ENCODE measurements at regions not wholly inside any gene's neighbourhood (a gene's known extent, or its start where the extent isn't known, plus 50 kb on each side); places are given as distances from the start of the nearest gene placed in this dataset.

DNA sequence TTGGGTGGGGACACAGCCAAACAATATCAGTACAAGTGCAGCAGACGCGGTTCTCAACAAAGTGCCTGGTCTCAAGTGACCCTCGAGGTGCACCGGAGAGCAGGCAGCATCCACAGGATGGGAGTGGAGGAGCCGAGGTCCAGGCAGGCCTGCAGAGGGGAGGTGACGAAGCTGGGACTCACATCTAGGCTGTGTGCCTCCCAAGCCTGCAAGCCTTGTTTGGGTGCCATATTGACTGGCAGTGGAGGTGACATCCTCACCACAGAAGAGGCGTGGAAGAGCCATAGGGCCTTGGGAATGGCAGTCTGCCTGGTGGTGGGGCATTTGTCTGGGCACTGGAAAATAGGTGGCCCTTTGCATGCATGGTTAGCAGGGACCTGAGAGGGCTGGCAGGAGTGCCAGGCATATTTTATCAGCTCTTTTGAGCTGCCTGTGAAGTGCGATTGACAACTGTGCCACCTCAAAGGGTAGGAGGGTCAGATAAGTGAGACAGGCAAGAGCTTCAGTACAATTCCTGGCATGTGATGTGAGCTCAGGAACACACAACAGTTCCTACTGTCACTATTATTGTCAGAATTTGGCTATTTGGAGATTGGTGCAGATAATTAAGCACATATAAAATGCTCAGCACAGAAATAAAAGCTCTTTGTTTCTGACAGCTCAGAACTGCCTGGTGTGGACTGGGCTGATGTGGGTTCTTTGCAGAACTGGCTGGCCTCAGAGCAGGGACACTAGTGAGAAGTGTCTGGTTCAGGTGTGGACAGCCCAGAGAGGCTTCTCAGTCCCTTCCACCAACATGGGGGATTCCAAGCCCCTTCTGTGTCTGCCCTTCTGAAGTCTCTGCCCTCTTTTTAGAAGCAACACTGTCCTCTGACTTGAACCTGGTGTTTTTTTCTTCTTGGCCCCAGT, 347.6 kb upstream of the AJAP1 start:
- DNase-seq: no peak
- TF ChIP-seq POLR2A (IDR thresholded peaks at IDR 0.05; ENCODE audit: low read length) (no peak), GATA1 (IDR thresholded peaks at IDR 0.05; ENCODE audit: low read depth, low read length) (no peak)

DNA sequence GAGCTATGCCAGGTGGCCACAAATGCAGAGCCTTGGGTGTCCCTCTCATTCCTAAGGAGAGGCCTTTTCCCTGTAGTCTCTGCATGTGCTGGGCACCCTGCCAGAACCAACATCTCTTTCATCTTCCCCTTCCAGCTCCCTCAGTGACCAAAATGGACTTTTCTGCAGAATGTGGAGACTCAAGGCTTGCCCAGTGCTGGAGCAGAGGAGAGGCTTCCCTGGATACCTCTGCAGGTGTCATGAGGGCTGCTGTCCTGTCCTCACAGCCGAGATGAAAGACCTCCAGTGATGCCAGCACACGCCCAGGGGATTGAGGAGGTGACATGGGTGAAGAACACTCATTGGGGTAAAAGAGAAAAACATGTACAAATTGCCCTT, 347.0 kb upstream of the AJAP1 start:
- no peak for DNase-seq
- TF ChIP-seq GATA1 (IDR thresholded peaks at IDR 0.05; ENCODE audit: low read depth, low read length): no peak
- TF ChIP-seq POLR2A (IDR thresholded peaks at IDR 0.05; ENCODE audit: low read length): no peak

DNA sequence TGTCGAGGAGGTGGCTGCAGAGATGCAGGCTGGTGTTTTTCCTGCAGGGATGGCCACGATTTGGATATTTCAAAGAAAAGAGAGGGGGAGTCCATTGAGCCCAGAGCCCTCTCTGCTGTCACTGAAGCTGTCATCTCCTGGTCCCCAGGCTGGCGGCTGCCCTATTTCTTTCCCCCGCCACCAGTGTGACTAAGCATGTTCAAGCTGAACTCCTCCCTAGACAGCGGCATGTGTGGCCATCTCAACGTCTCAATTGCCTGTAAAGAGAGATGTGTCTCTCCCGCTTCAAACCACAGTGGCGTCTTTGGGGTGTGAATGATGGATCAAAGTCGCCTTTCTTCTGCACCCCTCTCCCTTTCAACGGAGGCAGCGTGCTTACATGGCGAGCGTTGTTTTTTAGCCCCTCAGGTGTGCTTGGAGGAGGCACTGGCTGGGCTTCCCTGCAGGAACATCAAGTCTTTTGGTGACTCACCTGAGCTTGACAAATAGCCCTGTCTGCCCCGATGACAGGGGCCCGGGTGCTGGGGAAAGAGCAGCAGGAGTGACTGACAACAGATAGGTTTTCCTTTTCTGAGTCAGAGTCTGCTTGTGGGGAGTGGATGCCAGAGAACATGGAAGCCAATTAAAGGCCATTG, 346.4 kb upstream of the AJAP1 start:
- TF ChIP-seq GATA1 (IDR thresholded peaks at IDR 0.05; ENCODE audit: low read depth, low read length): no peak
- TF ChIP-seq POLR2A (IDR thresholded peaks at IDR 0.05; ENCODE audit: low read length): no peak
- no peak for DNase-seq

DNA sequence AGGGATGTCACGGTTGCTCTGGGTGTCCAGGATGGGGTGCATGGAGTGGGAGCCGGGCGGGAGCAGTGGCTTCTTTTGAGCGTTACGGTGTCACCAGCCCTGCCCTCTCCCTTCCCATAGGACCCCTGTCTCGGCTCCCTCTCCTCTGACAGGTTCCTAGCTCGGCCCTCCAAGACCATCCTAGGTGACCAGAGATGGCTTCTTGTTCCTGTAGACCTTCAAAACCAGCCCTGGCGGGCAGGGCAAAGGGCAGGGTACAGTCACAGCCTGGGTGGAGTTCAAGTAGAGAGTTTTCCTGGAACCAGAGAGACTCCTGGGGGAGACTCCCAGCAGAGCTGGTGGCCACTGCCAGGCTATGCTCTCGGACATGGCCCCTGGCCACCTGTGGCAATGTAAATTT, 345.6 kb upstream of the AJAP1 start:
- TF ChIP-seq GATA1 (IDR thresholded peaks at IDR 0.05; ENCODE audit: low read depth, low read length) (no peak), POLR2A (IDR thresholded peaks at IDR 0.05; ENCODE audit: low read length) (no peak)
- DNase-seq: no peak

DNA sequence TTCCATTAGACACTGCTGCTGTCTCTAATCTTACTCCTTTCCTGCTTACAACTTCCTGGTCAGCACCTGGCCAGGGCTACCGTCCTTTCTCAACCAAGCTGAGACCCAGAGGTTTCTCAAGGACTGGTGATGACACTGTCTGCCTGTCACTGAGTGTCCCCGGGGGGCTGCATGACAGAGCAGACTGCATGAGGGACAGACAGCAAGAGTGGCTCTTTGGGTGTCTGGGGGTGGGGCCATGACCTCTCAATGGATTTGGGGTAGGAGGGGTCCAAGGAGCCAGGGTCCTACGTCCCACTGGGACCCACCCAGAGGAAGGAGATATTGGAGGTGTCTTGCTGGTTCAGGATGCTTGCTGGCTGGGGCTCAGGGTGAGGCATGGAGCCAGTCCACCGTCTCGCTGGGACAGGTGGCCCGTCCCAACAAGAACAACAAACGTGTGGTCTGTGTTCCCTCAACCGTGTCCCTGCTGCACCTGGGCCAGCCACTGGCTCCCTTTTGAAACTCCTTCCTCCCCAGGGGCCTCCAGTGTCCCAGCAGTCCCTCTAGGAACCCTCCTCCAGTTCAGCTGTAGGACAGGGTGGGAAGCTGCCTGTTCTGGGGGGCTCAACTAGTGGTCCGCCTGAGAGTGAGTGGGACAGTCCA, 344.6 kb upstream of the AJAP1 start:
- DNase-seq: no peak

DNA sequence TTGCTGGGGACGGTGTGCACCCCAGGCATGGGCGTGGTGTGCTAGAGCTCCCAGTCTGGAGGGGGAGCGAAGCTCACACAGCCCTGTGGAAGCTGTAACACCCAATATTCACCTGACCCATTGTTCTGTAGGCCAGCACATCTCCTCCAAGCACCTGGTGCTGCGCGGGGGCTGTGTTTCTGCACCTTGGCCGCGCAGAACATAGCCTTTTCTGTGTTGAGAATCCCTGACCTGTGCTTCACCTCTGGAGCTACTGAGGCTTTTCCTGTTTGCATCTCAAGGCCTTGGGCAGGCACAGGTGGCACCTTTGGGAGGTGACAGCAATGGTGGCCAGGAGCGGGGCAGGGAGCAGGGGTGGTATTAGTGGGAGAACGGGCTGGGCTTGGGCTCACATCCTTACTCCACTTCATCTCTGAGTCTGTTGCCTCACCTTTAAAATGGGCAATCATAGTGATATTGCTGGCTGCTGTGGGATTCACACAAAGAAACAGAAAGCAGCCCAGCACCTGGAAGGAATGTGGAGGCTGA, 343.9 kb upstream of the AJAP1 start:
- TF ChIP-seq POLR2A (IDR thresholded peaks at IDR 0.05; ENCODE audit: low read length) (no peak), GATA1 (IDR thresholded peaks at IDR 0.05; ENCODE audit: low read depth, low read length) (no peak)
- no peak for DNase-seq

More for the DNA sequence above, 344.6 kb upstream of the AJAP1 start:
- TF ChIP-seq POLR2A (IDR thresholded peaks at IDR 0.05; ENCODE audit: low read length): no peak
- TF ChIP-seq GATA1 (IDR thresholded peaks at IDR 0.05; ENCODE audit: low read depth, low read length): no peak

DNA sequence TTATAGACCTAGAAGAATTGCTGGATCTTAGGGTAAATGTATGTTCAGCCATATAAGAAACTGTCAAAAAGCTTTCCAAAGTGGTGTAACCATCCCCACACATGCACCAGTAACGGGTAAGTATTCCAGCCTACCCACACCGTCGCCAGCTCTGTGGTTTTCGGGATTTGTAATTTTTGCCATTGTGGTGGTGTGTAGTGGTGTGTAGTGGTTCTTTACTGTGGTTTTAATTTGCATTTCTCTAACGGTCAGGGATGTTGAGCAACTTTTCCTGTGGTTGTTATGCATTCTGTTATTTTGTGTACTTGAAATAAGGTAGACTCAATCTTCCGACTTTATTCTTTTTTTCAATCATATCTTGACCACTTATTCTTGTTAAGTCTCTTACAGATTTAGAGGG, 342.4 kb upstream of the AJAP1 start:
- DNase-seq: no peak
- TF ChIP-seq POLR2A (IDR thresholded peaks at IDR 0.05; ENCODE audit: low read length): no peak
- no peak for TF ChIP-seq GATA1 (IDR thresholded peaks at IDR 0.05; ENCODE audit: low read depth, low read length)

DNA sequence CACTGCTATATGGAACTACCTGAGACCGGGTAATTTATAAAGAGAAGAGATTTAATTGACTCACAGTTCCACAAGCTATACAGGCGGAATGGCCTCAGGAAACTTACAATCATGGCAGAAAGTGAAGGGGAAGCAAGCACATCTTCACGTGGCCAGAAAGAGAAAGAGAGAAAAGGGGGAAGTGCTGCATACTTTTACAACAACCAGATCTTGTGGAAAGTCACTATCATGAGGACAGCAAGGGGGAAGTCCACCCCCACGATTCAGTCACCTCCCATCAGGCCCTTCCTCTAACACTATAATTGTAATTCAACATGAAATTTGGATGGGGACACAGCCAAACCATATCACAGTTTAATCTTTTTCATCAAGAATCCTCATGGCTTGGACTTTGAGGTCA, 339.2 kb upstream of the AJAP1 start:
- DNase-seq: no peak
- no peak for TF ChIP-seq POLR2A (IDR thresholded peaks at IDR 0.05; ENCODE audit: low read length)
- TF ChIP-seq GATA1 (IDR thresholded peaks at IDR 0.05; ENCODE audit: low read depth, low read length): no peak

DNA sequence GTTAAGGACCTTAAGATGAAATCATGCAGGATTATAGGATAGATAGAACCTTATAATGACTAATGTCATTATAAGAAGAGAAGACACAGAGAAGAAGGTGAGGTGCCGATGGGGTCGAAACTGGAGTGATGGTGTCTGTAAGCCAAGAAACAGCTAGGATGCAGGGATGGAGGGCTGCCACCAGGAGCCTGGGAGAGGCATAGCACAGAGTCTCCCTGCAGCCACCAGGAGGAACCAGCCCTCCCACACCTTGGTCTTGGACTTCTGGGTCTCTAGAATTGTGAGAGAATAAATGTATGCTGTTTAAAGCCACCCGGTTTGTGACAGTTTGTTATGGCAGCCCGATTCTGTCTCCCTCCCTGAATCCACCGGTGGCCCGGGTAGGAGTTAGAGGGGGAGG, 337.2 kb upstream of the AJAP1 start:
- no peak for DNase-seq

DNA sequence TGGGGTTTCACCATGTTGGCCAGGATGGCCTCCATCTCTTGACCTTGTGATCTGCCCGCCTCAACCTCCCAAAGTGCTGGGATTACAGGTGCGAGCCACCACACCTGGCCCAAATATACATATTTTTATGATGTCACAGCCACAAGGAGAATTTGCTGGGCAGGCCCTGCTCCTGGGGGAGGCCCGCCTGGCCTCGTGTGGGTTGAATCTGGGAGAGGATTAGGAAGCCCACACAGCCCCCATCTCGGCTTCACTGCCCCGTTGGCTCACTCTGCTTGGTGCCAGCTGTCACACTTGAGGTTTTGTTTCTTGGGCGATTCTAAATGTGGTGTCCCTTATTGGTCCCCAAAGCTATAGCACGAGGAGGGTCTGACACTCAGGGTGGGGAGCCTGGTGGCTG, 335.7 kb upstream of the AJAP1 start:
- no peak for DNase-seq
- no peak for TF ChIP-seq GATA1 (IDR thresholded peaks at IDR 0.05; ENCODE audit: low read depth, low read length)
- TF ChIP-seq POLR2A (IDR thresholded peaks at IDR 0.05; ENCODE audit: low read length): no peak

More for the DNA sequence above, 337.2 kb upstream of the AJAP1 start:
- TF ChIP-seq GATA1 (IDR thresholded peaks at IDR 0.05; ENCODE audit: low read depth, low read length) (no peak), POLR2A (IDR thresholded peaks at IDR 0.05; ENCODE audit: low read length) (no peak)

DNA sequence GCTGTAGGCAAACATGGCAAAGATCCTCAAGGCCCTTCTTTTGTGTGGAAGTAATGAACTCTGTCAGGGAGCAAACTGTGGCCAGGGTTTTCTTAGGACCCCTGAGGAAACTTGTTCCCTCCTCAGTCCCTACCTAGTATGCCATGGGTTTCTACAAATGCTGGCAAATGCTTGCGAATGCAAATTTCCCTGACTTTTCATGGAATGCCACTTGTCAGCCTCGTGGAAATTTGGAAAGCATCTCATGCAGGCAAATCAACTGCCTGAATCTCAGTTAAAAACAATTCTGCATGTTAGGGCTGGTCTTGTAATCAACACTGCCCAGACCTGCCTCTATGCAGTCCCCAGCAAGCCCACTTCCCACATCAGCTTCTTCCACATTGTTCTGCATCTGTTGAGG, 334.9 kb upstream of the AJAP1 start:
- no peak for TF ChIP-seq GATA1 (IDR thresholded peaks at IDR 0.05; ENCODE audit: low read depth, low read length)
- no peak for TF ChIP-seq POLR2A (IDR thresholded peaks at IDR 0.05; ENCODE audit: low read length)
- no peak for DNase-seq

DNA sequence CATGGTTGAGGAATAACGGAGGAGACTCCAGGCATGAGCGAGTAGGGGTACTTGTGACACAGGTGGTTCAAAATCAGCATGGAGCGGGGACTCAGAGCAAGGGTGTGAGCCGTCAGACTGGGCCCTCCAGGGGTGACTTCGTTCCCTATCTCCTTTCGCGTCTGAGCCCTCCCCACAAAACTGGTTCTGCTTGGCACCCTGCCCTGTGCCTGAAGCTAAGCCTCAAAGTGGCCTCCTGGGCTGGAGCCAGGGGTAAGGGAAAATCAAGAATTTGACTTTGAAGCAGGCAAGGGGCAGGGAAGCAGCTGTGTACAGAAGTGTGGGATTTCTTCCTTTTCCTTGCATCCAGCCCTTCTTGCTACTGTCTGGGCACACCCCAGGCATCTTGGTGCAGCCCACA, 331.5 kb upstream of the AJAP1 start:
- TF ChIP-seq POLR2A (IDR thresholded peaks at IDR 0.05; ENCODE audit: low read length) (no peak), GATA1 (IDR thresholded peaks at IDR 0.05; ENCODE audit: low read depth, low read length) (no peak)

DNA sequence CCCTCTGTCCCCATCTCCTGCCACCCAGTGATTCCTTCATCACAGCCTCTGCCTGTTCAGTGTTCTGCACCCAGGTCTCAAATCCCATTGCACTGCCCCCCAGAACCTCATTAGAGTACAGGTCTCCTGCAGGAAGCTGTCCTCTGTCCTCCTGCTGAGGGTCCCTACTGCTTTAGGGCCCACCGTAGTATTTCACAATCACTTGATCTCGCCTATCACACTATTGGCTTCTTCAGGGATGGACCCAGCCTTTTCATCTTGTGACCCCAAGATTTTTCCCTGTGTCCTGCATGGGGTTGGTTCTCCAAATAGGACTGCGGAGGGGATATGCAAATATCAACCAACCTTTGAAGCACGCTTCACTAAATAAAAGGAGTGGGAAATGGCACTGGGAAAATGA, 331.1 kb upstream of the AJAP1 start:
- no peak for DNase-seq
- TF ChIP-seq GATA1 (IDR thresholded peaks at IDR 0.05; ENCODE audit: low read depth, low read length) (no peak), POLR2A (IDR thresholded peaks at IDR 0.05; ENCODE audit: low read length) (no peak)

More for the DNA sequence above, 331.5 kb upstream of the AJAP1 start:
- DNase-seq: no peak

DNA sequence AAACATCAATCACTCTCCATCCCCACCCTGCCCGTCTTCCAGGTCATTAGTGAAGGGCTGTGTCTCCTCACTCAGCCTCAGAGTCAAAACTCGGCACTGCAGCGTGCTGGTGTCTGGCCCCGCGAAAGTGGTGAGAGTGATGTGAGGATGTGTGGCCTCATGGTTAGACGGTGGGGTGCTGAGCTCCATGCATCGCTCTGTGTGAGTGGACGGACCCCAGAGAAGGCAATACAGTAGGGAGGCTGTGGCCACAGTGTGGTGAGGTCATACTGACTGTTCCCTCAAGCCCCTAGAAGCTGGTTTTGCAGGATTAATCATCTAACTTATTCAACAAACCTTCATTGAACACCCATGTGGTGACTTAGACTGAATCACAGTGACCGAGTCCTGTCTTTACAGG, 329.9 kb upstream of the AJAP1 start:
- TF ChIP-seq GATA1 (IDR thresholded peaks at IDR 0.05; ENCODE audit: low read depth, low read length): no peak
- DNase-seq: no peak

All from erythroblast (primary cell).